ENCODE measurements at regions not wholly inside any gene's neighbourhood (a gene's known extent, or its start where the extent isn't known, plus 50 kb on each side); places are given as distances from the start of the nearest gene placed in this dataset.

- TF ChIP-seq GATA2 (IDR thresholded peaks at IDR 0.05; ENCODE audit: insufficient read depth, insufficient read length, low read depth, low read length) (no peak), MYC (IDR thresholded peaks at IDR 0.05; ENCODE audit: low read depth, low read length) (no peak)
- intact Hi-C loops (cut with micrococcal nuclease), result no loop called here
- no peak overlapping the region for H3K27ac ChIP-seq (ENCODE audit: insufficient read depth, low read depth, low read length)
- H3K4me3 ChIP-seq (replicated peaks in 1 of 3; ENCODE audit: insufficient read depth in 1 of 3, low read depth in 1 of 3, low read length in 3 of 3), result no peak overlapping the region
- H3K36me3 ChIP-seq (ENCODE audit: control insufficient read depth in 2 of 2, extremely low read depth in 1 of 2, insufficient read depth in 2 of 2, low read length in 2 of 2), result no peaks in the 10 kb centered on the region
- DNase-seq (ENCODE audit: low read depth, low spot score) (no peak), FAIRE-seq (no peak)
- H3K9ac ChIP-seq (replicated peaks; ENCODE audit: extremely low read depth, insufficient read depth, low read length), result no peak overlapping the region
- ChIA-PET CTCF (no interaction called here), POLR2A (no interaction called here)
- dilution Hi-C loops (cut with MboI; ENCODE audit: extremely low pct_ligation_motif_present, low sequenced_read_pairs), result no loop called here
- H3K27me3 ChIP-seq (ENCODE audit: control insufficient read depth in 2 of 2, insufficient read depth in 2 of 2, low read length in 2 of 2), result no peaks in the 10 kb centered on the region
- H3K79me2 ChIP-seq (ENCODE audit: control insufficient read depth, insufficient read depth, low read length), result no peaks in the 10 kb centered on the region
- no peaks in the 10 kb centered on the region for H3K9me1 ChIP-seq (replicated peaks; ENCODE audit: control insufficient read depth, extremely low read depth, insufficient read depth, low read length)
- no TSS peak for BruUV-seq (replicated peaks)
- H3K4me2 ChIP-seq (ENCODE audit: insufficient read depth, low read length), result no peak overlapping the region
- H2AFZ ChIP-seq (ENCODE audit: low read depth, low read length), result no peak overlapping the region
- no peaks in the 10 kb centered on the region for H3K4me1 ChIP-seq (ENCODE audit: control insufficient read depth, extremely low read depth, insufficient read depth, low read length)
- no peaks in the 10 kb centered on the region for H3K9me3 ChIP-seq (replicated peaks; ENCODE audit: control insufficient read depth, insufficient read depth, low read length)
- H4K20me1 ChIP-seq (replicated peaks; ENCODE audit: control insufficient read depth, extremely low read depth, insufficient read depth, low read length), result no peaks in the 10 kb centered on the region
Observed at GRCh38 chr4:24405926-24406325, 178.4 kb downstream of the DHX15 start.

DNA sequence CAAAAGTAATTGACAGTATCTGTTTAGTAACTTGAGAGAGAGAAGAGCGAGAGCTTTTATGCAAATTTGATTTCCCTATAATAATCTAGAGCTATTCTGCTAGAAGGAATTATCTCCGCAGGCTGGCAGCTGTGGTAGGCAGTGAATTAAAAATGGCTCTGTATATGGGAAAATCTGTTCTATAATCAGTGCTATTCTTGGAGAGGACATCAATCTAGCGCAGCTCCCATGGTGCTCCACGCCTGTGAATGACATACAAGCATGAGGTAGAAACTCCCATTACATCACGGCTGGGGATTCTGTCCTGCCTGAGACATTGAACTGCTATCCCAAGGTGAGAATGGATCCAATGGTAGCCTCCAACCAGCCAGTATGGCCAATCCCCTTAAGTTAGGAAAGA is 179.0 kb downstream of the DHX15 start:
- Histone ChIP-seq H3K79me2 (ENCODE audit: control insufficient read depth, insufficient read depth, low read length) (no peaks in the 10 kb centered on the region), H3K9me1 (replicated peaks; ENCODE audit: control insufficient read depth, extremely low read depth, insufficient read depth, low read length) (no peaks in the 10 kb centered on the region), H3K9me3 (replicated peaks; ENCODE audit: control insufficient read depth, insufficient read depth, low read length) (no peaks in the 10 kb centered on the region), H4K20me1 (replicated peaks; ENCODE audit: control insufficient read depth, extremely low read depth, insufficient read depth, low read length) (no peaks in the 10 kb centered on the region), H3K9ac (replicated peaks; ENCODE audit: extremely low read depth, insufficient read depth, low read length) (no peak overlapping the region), H3K4me2 (ENCODE audit: insufficient read depth, low read length) (no peak overlapping the region), H3K4me1 (ENCODE audit: control insufficient read depth, extremely low read depth, insufficient read depth, low read length) (no peaks in the 10 kb centered on the region), H2AFZ (ENCODE audit: low read depth, low read length) (no peak overlapping the region), H3K4me3 (replicated peaks in 1 of 3; ENCODE audit: insufficient read depth in 1 of 3, low read depth in 1 of 3, low read length in 3 of 3) (no peak overlapping the region), H3K36me3 (ENCODE audit: control insufficient read depth in 2 of 2, extremely low read depth in 1 of 2, insufficient read depth in 2 of 2, low read length in 2 of 2) (no peaks in the 10 kb centered on the region), H3K27ac (ENCODE audit: insufficient read depth, low read depth, low read length) (no peak overlapping the region), H3K27me3 (ENCODE audit: control insufficient read depth in 2 of 2, insufficient read depth in 2 of 2, low read length in 2 of 2) (no peaks in the 10 kb centered on the region)
- dilution Hi-C loops (cut with MboI; ENCODE audit: extremely low pct_ligation_motif_present, low sequenced_read_pairs), result no loop called here
- TF ChIP-seq, protein P1, sequence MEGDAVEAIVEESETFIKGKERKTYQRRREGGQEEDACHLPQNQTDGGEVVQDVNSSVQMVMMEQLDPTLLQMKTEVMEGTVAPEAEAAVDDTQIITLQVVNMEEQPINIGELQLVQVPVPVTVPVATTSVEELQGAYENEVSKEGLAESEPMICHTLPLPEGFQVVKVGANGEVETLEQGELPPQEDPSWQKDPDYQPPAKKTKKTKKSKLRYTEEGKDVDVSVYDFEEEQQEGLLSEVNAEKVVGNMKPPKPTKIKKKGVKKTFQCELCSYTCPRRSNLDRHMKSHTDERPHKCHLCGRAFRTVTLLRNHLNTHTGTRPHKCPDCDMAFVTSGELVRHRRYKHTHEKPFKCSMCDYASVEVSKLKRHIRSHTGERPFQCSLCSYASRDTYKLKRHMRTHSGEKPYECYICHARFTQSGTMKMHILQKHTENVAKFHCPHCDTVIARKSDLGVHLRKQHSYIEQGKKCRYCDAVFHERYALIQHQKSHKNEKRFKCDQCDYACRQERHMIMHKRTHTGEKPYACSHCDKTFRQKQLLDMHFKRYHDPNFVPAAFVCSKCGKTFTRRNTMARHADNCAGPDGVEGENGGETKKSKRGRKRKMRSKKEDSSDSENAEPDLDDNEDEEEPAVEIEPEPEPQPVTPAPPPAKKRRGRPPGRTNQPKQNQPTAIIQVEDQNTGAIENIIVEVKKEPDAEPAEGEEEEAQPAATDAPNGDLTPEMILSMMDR (IDR thresholded peaks at IDR 0.05; ENCODE audit: extremely low read depth in 1 of 2, insufficient read depth in 1 of 2, low read depth in 1 of 2, low read length in 2 of 2), result no peak
- TF ChIP-seq, protein P2, sequence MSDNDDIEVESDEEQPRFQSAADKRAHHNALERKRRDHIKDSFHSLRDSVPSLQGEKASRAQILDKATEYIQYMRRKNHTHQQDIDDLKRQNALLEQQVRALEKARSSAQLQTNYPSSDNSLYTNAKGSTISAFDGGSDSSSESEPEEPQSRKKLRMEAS (IDR thresholded peaks at IDR 0.05; ENCODE audit: insufficient read depth, insufficient read length), result no peak
- no peak for TF ChIP-seq EZH2 (IDR thresholded peaks at IDR 0.05; ENCODE audit: borderline replicate concordance, low read depth, low read length, severe bottlenecking)
- TF ChIP-seq MYC (IDR thresholded peaks at IDR 0.05; ENCODE audit: low read depth, low read length), result no peak
- no peak for TF ChIP-seq GATA2 (IDR thresholded peaks at IDR 0.05; ENCODE audit: insufficient read depth, insufficient read length, low read depth, low read length)
- no peak for TF ChIP-seq POLR2A (IDR thresholded peaks at IDR 0.05; ENCODE audit: low read depth, low read length)
- no peak for TF ChIP-seq POLR2AphosphoS5 (IDR thresholded peaks at IDR 0.05; ENCODE audit: insufficient read depth, low read depth, low read length)
- no peak for TF ChIP-seq JUN (IDR thresholded peaks at IDR 0.05; ENCODE audit: borderline replicate concordance, insufficient read depth, insufficient read length, low read depth)
- TF ChIP-seq FOS (IDR thresholded peaks at IDR 0.05; ENCODE audit: borderline replicate concordance, insufficient read depth, low read length), result no peak
- DNase-seq (ENCODE audit: low read depth, low spot score) (no peak), FAIRE-seq (no peak)
- intact Hi-C loops (cut with micrococcal nuclease), result no loop called here
- ChIA-PET CTCF (no interaction called here), POLR2A (no interaction called here)
- no TSS peak for BruUV-seq (replicated peaks)

Data from endothelial cell of umbilical vein (primary cell).